GM19043 (cell line): ENCODE measurements at regions not wholly inside any gene's neighbourhood (a gene's known extent, or its start where the extent isn't known, plus 50 kb on each side); places are given as distances from the start of the nearest gene placed in this dataset.
"Not testable (repeated sequence)": the region's sequence is repeated elsewhere in the genome, so short reads cannot be mapped to it uniquely, and the experiment has no call there.

ENCODE experiments used
- ATAC-seq: cut with Tn5 transposase; IDR thresholded peaks from one replicate; pipeline ENCODE4 v1.9.1; 2021; ENCODE audit warnings: low read depth; ENCODE audit not compliant: unreplicated experiment

DNA sequence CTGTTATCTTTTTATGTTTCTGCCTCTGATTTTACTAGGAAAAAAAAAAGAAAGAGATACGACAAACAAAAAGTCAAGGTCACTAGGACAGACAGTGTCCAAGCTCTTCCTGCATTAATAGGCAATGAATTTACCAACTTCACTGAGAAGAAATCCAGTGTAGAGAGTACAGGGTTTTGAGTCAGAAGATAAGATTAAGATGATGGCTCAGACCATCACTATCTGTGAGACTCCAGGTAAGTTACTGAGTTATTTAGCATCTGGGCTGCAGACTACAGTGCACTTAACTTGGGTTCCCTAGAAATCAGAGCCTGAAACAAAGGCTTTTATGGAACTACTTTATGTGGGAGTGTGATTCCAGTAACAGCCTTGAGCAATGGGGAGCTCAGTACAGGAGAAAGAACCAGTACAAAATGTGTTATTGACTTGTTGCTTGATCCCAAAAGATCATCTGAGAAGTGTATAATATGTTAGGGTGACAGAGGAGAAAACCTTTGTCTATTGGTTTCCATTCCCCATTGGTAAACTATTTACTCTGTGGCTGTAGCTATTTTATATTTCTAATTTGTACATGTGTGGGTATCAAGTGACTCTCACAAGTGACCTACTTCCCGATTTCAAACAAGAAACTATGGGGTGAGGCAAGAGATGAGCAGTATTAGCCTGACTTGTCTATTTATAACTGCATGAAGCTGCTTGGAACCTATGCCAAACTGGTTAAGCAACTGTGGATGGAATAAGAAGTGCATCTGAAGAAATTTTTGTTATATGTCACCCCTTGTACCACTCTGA lies 395.8 kb downstream of the RAB38 start:
- ATAC-seq, result no peak

DNA sequence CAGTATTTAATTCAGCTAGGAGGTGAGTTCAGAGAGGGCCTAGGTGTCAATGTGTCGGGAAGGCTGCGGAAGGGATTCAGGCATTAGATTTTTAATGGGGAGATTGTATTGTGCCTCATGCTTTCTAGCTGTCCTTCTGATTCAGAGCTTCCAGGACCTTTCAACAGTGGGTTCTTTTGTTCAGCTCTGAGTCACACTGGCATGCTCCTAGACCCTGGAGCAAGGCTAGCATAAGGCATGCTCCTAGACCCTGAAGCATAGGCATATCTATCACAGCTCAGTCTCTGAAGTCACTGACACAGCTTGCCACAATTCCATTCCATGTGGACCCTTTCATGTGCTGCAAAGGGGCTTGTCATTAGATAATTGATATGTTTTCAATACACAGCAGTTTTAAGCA lies 396.9 kb downstream of the RAB38 start:
- ATAC-seq, result no peak

DNA sequence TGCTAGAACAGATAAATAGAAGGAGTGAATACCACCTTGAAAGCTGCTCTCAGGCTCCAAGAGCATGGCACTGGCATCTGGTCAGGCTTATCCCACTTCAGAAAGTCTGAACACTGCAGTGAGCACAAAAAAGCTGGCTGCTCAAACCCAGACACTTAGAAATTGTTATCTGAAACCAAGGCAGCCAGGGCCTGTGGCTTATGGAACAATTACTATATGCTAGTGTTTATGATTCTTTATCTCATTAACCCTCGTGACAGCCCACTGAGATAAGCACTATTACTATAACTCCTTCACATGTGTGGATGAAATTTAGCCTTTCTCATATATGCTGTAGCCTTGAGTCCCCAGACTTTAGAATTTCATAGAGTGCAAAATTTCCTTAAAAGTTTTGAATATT lies 400.2 kb downstream of the RAB38 start:
- ATAC-seq, result no peak

DNA sequence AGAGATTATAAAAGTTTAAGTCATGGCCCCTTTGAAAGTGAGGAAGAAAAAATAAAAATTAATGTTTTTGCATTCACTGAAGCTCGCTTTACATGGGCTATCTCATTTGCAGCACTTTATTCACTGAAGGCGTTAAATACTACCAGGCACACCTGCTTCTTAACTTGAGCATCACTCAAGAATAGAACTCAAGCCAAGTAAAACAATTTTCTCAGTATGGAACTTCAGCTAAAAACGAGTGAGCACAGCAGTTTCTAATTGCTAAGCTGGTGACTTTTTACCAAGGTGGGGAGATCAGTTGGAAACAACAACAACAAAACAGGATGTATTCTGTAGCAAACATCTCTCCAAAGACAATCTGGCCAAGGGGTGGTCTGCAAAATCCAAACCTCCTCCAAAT lies 405.6 kb downstream of the RAB38 start:
- ATAC-seq, result no peak

DNA sequence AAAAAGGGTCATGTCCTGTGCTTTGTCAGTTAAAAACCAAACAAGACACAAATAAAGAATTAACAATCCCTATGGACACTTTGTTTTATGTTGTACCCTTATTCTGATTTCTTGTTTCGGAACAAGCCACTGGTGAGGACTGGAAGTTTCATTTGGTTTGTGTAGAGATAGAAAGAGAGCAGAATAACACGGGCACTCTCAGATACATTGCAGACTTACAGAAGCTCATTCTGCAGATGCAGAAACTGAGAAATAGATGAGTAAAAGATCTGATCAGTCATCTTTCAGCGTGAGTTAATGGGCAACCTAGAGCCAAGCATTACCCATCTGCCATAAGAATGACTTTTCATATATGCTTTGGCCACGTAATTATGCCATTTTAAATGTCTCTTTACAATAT lies 407.6 kb downstream of the RAB38 start:
- no peak for ATAC-seq

DNA sequence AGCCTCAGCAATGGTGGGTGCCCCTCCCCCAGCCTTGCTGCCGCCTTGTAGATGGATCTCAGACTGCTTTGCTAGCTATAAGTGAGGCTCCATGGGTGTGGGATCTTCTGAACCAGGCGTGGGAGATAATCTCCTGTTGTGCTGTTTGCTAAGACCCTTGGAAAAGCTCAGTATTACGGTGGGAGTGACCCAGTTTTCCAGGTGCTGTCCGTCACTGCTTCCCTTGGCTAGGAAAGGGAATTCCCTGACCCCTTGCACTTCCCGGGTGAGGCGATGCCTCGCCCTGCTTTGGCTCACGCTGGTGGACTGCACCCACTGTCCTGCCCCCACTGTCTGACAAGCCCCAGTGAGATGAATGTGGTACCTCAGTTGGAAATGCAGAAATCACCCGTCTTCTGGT lies 411.2 kb downstream of the RAB38 start:
- ATAC-seq, result not testable (repeated sequence)

DNA sequence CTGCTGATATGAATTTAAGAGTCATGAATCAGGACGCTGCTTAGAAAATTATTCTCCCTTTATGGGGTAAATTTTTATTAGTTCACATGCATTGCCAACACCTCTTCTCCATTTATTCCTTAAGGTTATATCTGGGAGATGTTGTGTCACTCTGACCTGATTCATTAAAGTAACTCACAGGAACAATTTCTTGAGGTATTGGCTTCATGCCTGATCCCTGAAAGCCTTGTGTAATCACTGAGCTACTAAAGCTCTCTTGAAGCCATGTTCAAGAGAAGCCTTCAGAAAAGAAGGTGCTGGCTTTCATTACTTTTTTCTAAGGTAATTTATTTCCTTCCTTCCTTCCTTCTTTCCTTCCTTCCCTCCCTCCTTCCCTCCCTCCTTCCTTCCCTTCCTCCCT lies 420.6 kb downstream of the RAB38 start:
- ATAC-seq, result no peak

DNA sequence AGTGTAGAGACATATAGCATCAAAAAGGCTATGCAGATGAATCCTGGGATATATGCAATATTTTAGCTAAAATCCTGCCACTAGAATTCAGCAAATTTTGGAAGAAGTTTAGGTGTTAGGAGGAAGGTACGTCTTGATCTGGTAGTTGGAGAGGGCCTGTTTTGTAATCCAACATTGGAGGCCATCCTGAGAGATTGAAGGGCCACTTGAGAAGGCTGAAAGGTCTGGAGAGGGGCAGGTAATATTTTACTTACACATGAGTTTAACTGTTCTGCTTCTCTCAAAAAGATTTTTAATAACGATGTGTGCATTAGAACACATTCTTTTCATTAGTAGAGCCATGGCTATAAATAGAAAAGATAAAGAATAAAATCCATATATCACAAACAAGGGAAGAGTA lies 422.1 kb downstream of the RAB38 start:
- no peak for ATAC-seq

DNA sequence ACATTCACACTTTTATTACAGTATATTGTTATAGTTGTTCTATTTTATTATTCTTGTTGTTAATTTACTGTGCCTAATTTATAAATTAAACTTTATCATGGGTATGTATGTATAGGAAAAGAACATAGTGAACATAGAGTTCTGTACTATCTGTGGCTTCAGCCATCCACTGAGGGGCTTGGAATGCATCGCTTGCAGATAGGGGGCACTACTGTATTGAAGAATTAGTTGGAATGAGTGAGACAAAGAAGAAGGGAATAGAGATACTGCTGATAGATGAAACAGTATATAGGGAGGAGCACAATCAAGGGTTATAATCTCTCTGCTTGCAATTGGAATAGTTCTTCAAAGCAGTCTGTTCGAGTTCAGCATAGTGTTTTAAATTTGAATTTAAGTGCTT lies 432.2 kb downstream of the RAB38 start:
- no peak for ATAC-seq

DNA sequence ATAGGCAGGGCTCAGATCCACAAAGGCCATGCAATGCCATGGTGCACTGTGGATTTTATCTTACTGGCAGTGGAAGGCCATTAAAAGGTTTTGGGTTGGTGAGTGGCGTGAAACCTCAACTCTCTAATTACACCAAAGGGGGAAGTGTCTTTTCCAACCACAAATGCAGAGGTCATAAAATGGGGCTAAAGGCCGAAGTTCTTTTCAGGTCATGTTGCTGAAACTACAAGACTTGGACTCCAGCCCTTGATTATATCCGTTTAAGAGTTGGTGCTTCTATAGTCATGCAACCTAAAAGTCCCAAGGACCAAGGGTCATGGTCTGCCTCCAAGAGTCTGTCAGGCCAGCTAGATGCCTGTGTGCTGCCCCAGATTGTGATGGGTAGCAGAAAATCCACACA lies 434.3 kb downstream of the RAB38 start:
- ATAC-seq, result no peak

DNA sequence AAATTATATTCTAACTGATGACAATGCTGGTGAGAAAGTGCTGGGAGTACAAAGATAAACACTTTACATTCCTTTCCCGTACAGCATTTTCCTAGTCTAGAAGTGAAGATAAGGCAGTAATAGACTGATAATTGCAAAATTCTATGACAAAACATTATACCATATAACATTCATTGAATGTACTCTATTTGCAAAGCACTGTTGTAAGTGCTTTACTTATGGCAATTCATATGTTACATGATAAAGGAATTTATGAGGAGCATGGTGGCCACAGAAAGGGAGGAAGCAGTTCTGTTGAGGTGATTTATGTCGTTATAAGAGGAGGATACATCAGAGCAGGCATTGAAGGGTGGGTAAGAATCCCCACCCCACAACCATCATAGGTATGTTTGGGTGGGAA lies 434.8 kb downstream of the RAB38 start:
- no peak for ATAC-seq

DNA sequence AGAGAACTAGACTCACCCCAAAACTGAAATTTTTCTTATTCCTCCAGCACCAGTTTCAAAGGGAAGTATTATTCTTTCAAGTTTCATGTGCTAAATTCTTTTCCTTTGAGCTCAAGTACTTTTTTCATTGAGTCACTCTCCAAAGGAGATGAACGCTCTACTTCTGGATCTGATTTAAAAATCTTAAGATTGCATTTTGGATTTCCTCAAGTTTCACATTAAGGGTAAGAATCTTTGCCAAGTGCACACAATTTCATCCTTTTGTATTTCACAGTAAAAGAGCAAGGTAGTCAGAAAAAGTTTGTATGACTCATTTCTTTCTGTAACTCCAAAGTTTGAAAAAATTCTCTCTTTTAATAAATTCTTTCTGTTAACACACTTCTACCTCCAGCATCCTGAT lies 435.5 kb downstream of the RAB38 start:
- ATAC-seq, result no peak

DNA sequence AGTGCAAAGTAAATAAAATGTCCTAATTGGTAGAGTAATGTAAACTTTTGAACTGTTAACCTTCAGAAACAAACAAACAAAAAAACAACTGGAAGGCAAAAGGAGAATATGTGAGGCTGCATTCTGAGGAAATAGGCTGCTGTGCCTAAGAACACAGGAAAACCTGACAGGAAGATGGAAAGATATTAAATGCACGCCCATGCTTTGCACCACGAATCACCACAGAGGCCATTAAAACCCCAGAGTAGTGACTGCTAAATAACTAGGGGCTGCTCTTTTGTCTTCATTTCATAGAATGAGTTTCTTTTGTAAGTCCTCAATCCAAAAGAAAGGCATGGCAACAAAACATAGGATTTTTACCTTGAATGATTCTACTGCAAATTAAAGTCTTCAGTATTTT lies 436.0 kb downstream of the RAB38 start:
- ATAC-seq, result no peak

DNA sequence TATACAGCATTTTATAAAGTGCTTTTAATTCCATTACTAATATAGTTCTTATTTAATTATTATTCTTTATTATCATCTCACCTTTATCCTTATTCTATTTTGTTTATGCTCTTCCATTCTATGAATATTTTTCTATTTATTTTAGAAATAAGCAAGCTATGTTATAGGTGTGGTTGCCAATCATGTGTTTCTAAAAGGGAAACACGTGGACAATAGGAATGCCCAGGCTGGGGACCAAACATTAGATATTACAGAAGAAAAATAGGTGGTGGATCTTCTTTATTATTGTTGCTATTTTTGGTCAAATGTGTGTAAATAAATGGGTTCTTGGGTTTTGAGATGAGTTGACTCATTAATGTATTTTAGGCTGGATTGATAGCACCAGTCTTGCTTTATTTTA lies 438.3 kb downstream of the RAB38 start:
- no peak for ATAC-seq

DNA sequence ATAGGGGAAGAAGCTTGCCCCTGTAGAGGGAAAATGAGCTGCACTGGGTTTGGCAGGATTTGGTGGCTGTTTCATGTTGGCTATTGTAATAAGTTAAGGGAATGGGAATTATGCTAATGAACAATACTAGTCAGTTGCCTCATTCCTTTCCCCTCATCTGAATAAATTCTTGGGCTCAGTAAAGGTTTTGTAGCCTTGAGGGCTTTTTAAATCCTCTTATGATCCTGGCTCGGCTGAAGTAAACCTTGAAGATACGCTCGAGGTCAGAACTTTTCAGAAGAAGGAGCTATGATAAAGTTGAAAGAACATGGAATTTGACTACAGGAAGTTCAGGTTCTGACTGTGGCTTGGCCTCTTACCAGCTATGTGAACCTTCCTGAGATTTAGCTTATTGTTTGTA lies 448.7 kb downstream of the RAB38 start:
- ATAC-seq, result no peak

DNA sequence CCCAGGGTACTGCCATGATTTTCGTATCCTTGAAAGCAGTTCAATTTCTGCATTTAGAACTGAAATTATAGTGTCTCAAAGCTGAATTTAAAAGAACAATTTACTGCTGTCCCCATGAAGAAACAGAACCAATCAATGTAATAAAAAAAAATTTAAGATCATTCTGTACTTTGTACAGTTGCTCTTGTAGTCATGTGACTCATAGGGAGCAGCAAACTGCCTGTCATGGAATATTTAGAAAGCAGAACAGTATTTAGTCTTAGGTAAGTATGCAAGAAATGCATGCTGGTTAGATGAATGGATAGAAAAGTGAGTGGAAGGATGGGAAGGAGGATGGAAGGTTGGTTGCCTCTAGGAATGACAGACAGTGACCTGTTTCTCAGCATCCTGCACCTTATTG lies 450.9 kb downstream of the RAB38 start:
- no peak for ATAC-seq

DNA sequence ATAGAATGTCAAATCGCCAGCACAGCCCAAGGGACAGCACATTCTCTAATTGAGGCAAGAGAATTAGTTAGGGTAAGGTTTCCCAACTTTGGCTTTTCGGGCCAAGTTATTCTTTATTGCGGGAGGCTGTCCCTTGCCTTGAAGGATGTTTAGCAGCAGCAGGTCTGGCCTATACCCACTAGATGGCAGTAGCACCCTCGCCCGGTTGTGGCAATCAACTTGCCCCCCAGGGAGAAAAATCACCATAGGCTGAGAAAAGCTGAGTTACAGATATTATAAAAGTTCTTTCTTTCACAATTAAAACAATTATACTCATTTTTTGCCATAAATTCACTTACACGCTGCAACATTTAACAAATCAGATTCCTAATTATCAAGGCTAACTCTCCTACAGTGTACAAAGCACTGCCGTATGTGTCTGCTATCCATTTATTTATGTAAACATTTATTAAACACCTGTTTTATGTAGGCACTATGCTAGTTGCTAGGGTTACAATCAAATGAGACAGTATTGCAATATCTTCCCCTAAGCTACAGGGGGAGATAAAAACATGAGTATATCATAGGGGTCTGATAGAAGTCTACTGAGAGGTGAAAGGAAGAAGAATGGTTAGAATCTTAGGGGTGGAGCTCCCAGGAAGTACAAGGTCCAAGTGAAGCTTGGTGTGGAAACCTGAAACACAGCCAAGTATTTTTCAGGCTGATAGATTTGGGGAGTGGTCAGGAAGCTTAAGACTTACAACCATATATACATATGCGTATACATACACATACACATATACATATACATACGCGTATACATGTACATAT lies 452.3 kb downstream of the RAB38 start:
- no peak for ATAC-seq

DNA sequence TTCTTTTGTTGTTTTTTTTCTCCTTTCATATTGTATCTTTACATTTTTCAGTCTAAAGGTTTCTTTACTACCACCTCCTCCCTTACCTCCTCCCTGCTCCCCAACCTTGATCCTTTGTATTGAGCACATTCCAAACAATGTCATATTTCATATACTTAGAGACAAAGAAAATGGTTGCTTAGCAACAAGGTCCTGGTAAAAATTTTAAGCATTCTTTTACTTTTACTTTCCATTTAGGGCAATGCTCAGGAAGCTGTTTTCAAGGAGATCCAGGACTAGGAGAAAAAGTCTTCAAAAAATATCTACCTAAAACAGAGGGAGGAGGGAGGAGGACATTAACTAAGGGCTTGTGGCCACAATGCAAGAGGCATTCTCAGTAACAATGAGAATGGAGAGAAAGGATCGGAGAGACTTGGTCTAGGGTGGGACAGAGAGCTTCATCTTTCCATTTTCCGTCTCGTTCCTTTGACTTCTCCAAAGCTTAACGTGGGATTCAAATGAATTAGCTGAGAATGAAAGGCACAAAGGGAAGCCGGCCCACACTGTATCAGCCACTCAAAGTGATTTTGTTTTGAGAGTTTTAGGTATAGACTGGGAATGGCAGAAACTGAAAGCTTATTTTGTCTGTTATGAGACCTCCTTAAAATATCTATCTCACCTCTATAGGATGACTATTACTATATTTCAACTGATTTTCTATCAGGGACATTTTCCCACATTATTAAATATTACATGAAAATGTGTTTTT lies 455.7 kb downstream of the RAB38 start:
- no peak for ATAC-seq

DNA sequence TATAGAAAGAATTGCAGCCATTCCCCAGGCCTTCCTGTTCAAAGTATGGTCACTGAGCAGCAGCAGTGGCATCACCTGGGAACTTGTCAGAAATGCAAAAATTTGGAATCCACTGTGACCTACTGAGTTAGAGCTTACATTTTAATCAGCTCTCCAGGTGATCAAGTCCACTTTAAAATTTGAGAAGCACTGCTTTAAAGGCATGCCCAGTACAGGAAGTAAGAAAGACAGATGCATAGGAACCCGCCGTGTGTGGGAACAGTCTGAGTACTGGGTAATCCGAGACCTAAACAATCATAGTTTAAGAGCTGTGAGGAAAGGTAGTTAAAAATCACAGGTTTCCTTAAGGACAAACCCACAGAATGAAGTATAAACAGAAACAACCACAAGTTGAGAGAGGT lies 462.4 kb downstream of the RAB38 start:
- no peak for ATAC-seq

DNA sequence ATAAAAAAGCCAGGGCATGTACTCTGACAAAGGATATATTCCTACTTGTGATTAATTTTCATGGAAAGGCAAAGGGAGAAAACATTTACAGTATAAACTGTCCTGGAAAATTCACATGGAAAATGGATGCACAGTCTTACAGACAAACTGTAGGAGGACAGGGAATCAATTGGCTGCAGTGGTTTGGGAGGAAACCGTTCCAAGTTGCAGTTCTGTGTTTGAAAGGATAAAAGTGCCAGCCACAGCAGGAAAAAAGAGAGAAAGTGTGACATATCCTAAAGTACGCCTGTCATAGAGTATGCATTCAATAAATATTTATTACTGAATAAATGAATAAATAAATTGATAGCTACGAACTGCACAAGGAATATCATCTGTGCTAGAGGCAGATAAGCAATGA lies 462.9 kb downstream of the RAB38 start:
- no peak for ATAC-seq

DNA sequence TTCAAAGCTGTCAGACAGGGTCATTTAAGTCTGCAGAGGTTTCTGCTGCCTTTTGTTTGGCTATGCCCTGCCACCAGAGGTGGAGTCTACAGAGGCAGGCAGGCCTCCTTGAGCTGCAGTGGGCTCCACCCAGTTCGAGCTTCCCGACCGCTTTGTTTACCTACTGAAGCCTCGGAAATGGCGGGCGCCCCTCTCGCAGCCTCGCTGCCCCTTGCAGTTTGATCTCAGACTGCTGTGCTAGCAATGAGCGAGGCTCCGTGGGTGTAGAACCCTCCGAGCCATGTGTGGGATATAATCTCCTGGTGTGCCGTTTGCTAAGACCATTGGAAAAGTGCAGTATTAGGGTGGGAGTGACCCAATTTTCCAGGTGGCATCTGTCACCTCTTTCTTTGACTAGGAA lies 471.7 kb downstream of the RAB38 start:
- not testable (repeated sequence) for ATAC-seq
